GM12878 (cell line): ENCODE measurements at regions not wholly inside any gene's neighbourhood (a gene's known extent, or its start where the extent isn't known, plus 50 kb on each side); places are given as distances from the start of the nearest gene placed in this dataset.

Source experiments
- ATAC-seq: fragments of 200-7000 bp; cut with Tn5 transposase; 3 replicates; pipeline ENCODE4 v1.9.1; 2020; ENCODE audit warnings: mild to moderate bottlenecking, moderate library complexity
- BruUV-seq: library from RNA; stranded (reverse); fragments of 400-500 nt; replicated peaks from 2 replicates; lab custom pipeline; 2021; lab: Mats Ljungman, UMichigan
- CTCF ChIA-PET: fragments of 300-600 bp; sonication (Branson Sonifier 250); formaldehyde crosslinking; extraction: SDS; loops from one replicate; lab custom pipeline; 2021; ENCODE audit warnings: inconsistent platforms; lab: Yijun Ruan, JAX
- POLR2A ChIA-PET: fragments of 350-600 bp; formaldehyde crosslinking; extraction: SDS; loops from one replicate; lab custom pipeline; 2021; ENCODE audit warnings: inconsistent platforms; lab: Charles Lee
- RAD21 ChIA-PET: fragments of 300-600 bp; sonication (Branson Sonifier 250); formaldehyde crosslinking; loops from one replicate; lab custom pipeline; 2023; ENCODE audit warnings: antibody characterized with exemption; ENCODE audit not compliant: unreplicated experiment; lab: Charles Lee
- SMC1A ChIA-PET: fragments of 300-600 bp; sonication (Branson Sonifier 250); formaldehyde crosslinking; loops from one replicate; lab custom pipeline; 2023; ENCODE audit not compliant: unreplicated experiment, uncharacterized antibody; lab: Charles Lee
- DNase-seq: peaks from one replicate; pipeline ENCODE4 v3.0.0-alpha.2; 2011; ENCODE audit warnings: low read depth, low spot score
- FAIRE-seq: peaks from 3 replicates; lab custom pipeline; 2011; peaks lifted over from hg19 to GRCh38; lab: Jason Lieb, UNC
- H2AFZ ChIP-seq: 2 replicates; pipeline ENCODE4 v1.6.0; 2011; ENCODE audit warnings: low read depth, low read length, control low read depth; ENCODE audit not compliant: control insufficient read depth
- H3K27ac ChIP-seq: 2 replicates; pipeline ENCODE4 v1.5.1; 2011; ENCODE audit warnings: control low read depth; ENCODE audit not compliant: control insufficient read depth, insufficient read depth
- H3K27me3 ChIP-seq, 2 experiments: replicated peaks in 1 of 2; 2 replicates each; pipeline versions ENCODE4 v1.6.0 to v1.6.1; 2011; ENCODE audit warnings: low read length in 1 of 2; ENCODE audit not compliant: control insufficient read depth in 2 of 2, insufficient read depth in 2 of 2
- H3K36me3 ChIP-seq, 2 experiments: 2 replicates each; pipeline ENCODE4 v1.5.1; 2011; ENCODE audit warnings: low read length in 1 of 2; ENCODE audit not compliant: control insufficient read depth in 2 of 2, insufficient read depth in 2 of 2
- H3K4me1 ChIP-seq: 2 replicates; pipeline ENCODE4 v1.6.1; 2011; ENCODE audit warnings: mild to moderate bottlenecking, low read length, moderate library complexity, mixed read lengths; ENCODE audit not compliant: control insufficient read depth, insufficient read depth
- H3K4me2 ChIP-seq: 2 replicates; pipeline ENCODE4 v1.6.0; 2011; ENCODE audit warnings: control low read depth; ENCODE audit not compliant: control insufficient read depth, insufficient read depth
- H3K4me3 ChIP-seq: fragments of 200-600 bp; sonication (generic); 2 replicates; pipeline ENCODE4 v1.5.1; 2016
- H3K79me2 ChIP-seq: 2 replicates; pipeline ENCODE4 v1.6.0; 2011; ENCODE audit warnings: low read length; ENCODE audit not compliant: control insufficient read depth, insufficient read depth
- H3K9ac ChIP-seq: 2 replicates; pipeline ENCODE4 v1.8.0; 2011; ENCODE audit warnings: low read length, control low read depth, mixed read lengths; ENCODE audit not compliant: control insufficient read depth, insufficient read depth
- H3K9me3 ChIP-seq: replicated peaks from 3 replicates; pipeline ENCODE4 v1.5.1; 2011; ENCODE audit warnings: mild to moderate bottlenecking, low read length; ENCODE audit not compliant: control insufficient read depth, insufficient read depth
- H4K20me1 ChIP-seq: 2 replicates; pipeline ENCODE4 v1.6.0; 2011; ENCODE audit not compliant: control insufficient read depth, insufficient read depth
- KLF5 ChIP-seq: fragments of 450-650 bp; IDR thresholded peaks from 2 replicates; pipeline ENCODE4 v1.6.1; 2014; ENCODE audit warnings: mild to moderate bottlenecking; ENCODE audit not compliant: partially characterized antibody
- MEF2B ChIP-seq: fragments of 450-650 bp; IDR thresholded peaks from 2 replicates; pipeline ENCODE4 v1.6.1; 2018; ENCODE audit warnings: mild to moderate bottlenecking, moderate library complexity; ENCODE audit not compliant: partially characterized antibody, poor library complexity, severe bottlenecking
- PAX5 ChIP-seq: IDR thresholded peaks from 2 replicates; pipeline ENCODE4 v1.6.1; 2011; ENCODE audit warnings: low read depth, low read length, borderline replicate concordance
- POU2F2 ChIP-seq: IDR thresholded peaks from 3 replicates; pipeline ENCODE4 v1.6.1; 2011; ENCODE audit warnings: low read depth, mild to moderate bottlenecking, low read length, borderline replicate concordance
- SRF ChIP-seq, 2 experiments: IDR thresholded peaks; 2 replicates each; pipeline ENCODE4 v1.6.1; 2011; ENCODE audit warnings: low read depth in 2 of 2, low read length in 2 of 2, mild to moderate bottlenecking in 1 of 2, moderate library complexity in 1 of 2
- STAT1 ChIP-seq: fragments of 450-650 bp; conservative IDR thresholded peaks from 2 replicates; pipeline ENCODE4 v1.6.1; 2014; ENCODE audit warnings: antibody characterized with exemption, mild to moderate bottlenecking
- ZBED1 ChIP-seq: IDR thresholded peaks from 2 replicates; pipeline ENCODE4 v1.6.1; 2016; ENCODE audit warnings: borderline replicate concordance
- ZNF384 ChIP-seq: IDR thresholded peaks from 2 replicates; pipeline ENCODE4 v1.6.1; 2012; ENCODE audit warnings: low read depth, mild to moderate bottlenecking, low read length, improper control_type of control experiment, borderline replicate concordance
- in situ Hi-C: fragments of 300-500 bp; cut with MboI; formaldehyde crosslinking; loops from 9 replicates; pipeline ENCODE4 v1.14.3; 2018; ENCODE audit warnings: mixed read lengths
- intact Hi-C: fragments of 100-400 bp; cut with micrococcal nuclease; formaldehyde crosslinking; loops from one replicate; pipeline ENCODE4 v1.14.2; 2022; ENCODE audit not compliant: unreplicated experiment
- TF ChIP-seq, protein P1 (sequence below): IDR thresholded peaks from 2 replicates; pipeline ENCODE4 v1.6.1; 2011; ENCODE audit warnings: borderline replicate concordance, low read depth, mild to moderate bottlenecking, moderate library complexity, mixed read lengths, low read length; ENCODE audit not compliant: insufficient read depth; ENCODE audit errors: extremely low read length
- TF ChIP-seq, protein P2 (sequence below): fragments of 450-650 bp; conservative IDR thresholded peaks from 2 replicates; pipeline ENCODE4 v1.6.1; 2017; ENCODE audit warnings: mild to moderate bottlenecking, moderate library complexity
- TF ChIP-seq, protein P3 (sequence below): IDR thresholded peaks from 2 replicates; pipeline ENCODE4 v1.6.1; 2011; ENCODE audit warnings: borderline replicate concordance, low read depth, mild to moderate bottlenecking, moderate library complexity, low read length; ENCODE audit not compliant: insufficient read depth, poor library complexity, severe bottlenecking

DNA sequence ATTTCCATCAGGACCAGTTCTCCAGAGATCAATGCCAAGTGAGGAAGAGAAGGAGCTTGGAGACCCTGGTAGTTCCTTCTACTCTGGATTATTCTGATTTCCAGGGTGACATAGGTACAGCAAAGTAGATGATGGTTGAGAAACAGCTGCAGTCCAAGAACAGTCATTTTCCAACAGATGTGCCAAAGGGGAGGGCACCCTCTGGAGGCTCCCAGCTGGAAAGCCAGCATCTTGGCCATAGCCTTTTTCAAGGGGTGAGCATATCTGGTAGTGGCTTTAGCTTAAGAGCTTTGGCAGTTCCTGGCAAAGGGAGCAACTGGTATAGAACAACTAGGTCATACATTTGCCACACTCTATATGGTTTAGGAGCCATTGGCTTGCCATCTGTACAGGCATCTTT is 492.7 kb downstream of the RASEF start:
- Histone ChIP-seq H3K27ac (no peak overlapping the region), H2AFZ (no peak overlapping the region), H3K9ac (no peak overlapping the region), H3K27me3 (no peaks in the 10 kb centered on the region), H3K4me3 (no peak overlapping the region), H3K4me1 (no peaks in the 10 kb centered on the region), H3K36me3 (no peaks in the 10 kb centered on the region), H4K20me1 (no peaks in the 10 kb centered on the region), H3K4me2 (no peak overlapping the region), H3K9me3 (no peaks in the 10 kb centered on the region), H3K79me2 (no peaks in the 10 kb centered on the region)
- in situ Hi-C loops (no loop called here), intact Hi-C loops (no loop called here)
- RAD21 ChIA-PET: no interaction called here
- no peak for ATAC-seq
- BruUV-seq: no TSS peak
- no peak for DNase-seq
- CTCF ChIA-PET: no interaction called here
- SMC1A ChIA-PET: interaction anchor here (0.9 kb wide), 1 partner anchor 14 kb away, joined by 3 read pairs; no protein-coding TSS in a partner anchor
- no peak for FAIRE-seq
- TF ChIP-seq STAT1: no peak
- POLR2A ChIA-PET: no interaction called here

DNA sequence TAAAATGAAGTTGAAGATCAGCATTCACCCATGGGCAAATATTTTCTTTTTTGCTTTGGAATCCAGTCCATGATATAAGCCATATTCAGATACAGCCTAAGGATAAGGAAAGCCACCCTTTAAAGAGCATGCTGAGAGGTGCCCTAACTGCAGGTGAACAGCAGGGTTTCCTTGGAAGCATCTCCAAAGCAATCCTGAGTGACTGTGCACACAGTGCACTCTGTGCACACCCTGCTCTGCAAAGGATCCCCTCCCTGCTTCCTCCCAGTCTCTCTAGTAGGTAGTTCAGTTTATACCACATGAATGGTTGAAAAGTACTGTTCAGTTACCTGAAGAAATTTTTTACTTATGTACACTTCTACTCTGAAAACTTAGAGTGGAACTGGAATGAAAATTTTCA is 491.4 kb downstream of the RASEF start:
- Histone ChIP-seq H4K20me1 (no peaks in the 10 kb centered on the region), H3K36me3 (no peaks in the 10 kb centered on the region), H3K4me1 (no peaks in the 10 kb centered on the region), H3K27ac (no peak overlapping the region), H2AFZ (no peak overlapping the region), H3K4me2 (no peak overlapping the region), H3K27me3 (no peaks in the 10 kb centered on the region), H3K79me2 (no peaks in the 10 kb centered on the region), H3K9ac (no peak overlapping the region), H3K4me3 (no peak overlapping the region), H3K9me3 (no peaks in the 10 kb centered on the region; the same call in 2 of the 3 replicates)
- in situ Hi-C loops: no loop called here
- CTCF ChIA-PET: no interaction called here
- POLR2A ChIA-PET: no interaction called here
- no peak for TF ChIP-seq MEF2B
- no peak for TF ChIP-seq PAX5
- no peak for TF ChIP-seq SRF (IDR thresholded peaks at IDR 0.05; ENCODE audit: low read depth in 2 of 2, low read length in 2 of 2)
- TF ChIP-seq, protein P1, sequence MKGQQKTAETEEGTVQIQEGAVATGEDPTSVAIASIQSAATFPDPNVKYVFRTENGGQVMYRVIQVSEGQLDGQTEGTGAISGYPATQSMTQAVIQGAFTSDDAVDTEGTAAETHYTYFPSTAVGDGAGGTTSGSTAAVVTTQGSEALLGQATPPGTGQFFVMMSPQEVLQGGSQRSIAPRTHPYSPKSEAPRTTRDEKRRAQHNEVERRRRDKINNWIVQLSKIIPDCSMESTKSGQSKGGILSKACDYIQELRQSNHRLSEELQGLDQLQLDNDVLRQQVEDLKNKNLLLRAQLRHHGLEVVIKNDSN: no peak
- TF ChIP-seq, protein P2, sequence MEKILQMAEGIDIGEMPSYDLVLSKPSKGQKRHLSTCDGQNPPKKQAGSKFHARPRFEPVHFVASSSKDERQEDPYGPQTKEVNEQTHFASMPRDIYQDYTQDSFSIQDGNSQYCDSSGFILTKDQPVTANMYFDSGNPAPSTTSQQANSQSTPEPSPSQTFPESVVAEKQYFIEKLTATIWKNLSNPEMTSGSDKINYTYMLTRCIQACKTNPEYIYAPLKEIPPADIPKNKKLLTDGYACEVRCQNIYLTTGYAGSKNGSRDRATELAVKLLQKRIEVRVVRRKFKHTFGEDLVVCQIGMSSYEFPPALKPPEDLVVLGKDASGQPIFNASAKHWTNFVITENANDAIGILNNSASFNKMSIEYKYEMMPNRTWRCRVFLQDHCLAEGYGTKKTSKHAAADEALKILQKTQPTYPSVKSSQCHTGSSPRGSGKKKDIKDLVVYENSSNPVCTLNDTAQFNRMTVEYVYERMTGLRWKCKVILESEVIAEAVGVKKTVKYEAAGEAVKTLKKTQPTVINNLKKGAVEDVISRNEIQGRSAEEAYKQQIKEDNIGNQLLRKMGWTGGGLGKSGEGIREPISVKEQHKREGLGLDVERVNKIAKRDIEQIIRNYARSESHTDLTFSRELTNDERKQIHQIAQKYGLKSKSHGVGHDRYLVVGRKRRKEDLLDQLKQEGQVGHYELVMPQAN: no peak
- TF ChIP-seq ZBED1: no peak
- TF ChIP-seq, protein P3, sequence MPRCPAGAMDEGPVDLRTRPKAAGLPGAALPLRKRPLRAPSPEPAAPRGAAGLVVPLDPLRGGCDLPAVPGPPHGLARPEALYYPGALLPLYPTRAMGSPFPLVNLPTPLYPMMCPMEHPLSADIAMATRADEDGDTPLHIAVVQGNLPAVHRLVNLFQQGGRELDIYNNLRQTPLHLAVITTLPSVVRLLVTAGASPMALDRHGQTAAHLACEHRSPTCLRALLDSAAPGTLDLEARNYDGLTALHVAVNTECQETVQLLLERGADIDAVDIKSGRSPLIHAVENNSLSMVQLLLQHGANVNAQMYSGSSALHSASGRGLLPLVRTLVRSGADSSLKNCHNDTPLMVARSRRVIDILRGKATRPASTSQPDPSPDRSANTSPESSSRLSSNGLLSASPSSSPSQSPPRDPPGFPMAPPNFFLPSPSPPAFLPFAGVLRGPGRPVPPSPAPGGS: no peak
- TF ChIP-seq ZNF384: no peak
- TF ChIP-seq KLF5: no peak
- no peak for TF ChIP-seq POU2F2
- no TSS peak for BruUV-seq
- RAD21 ChIA-PET: no interaction called here
- SMC1A ChIA-PET: no interaction called here
- DNase-seq (no peak), ATAC-seq (no peak), FAIRE-seq (no peak)
- intact Hi-C loops: no loop called here
